OCI-LY1 (cell line): ENCODE measurements at regions not wholly inside any gene's neighbourhood (a gene's known extent, or its start where the extent isn't known, plus 50 kb on each side); places are given as distances from the start of the nearest gene placed in this dataset.
"Not testable (repeated sequence)": the region's sequence is repeated elsewhere in the genome, so short reads cannot be mapped to it uniquely, and the experiment has no call there.

Experiments
- CTCF ChIP-seq: fragments of 200-600 bp; sonication (generic), shearing (Covaris generic); IDR thresholded peaks from 2 replicates; pipeline ENCODE4 v1.5.1; 2017; ENCODE audit warnings: mild to moderate bottlenecking, antibody characterized with exemption, low read length, moderate library complexity, mixed read lengths
- EZH2 ChIP-seq: fragments of 200-600 bp; sonication (generic), shearing (Covaris generic); IDR thresholded peaks from 2 replicates; pipeline ENCODE4 v1.8.0; 2017; ENCODE audit warnings: borderline replicate concordance, mixed run types, mild to moderate bottlenecking, antibody characterized with exemption, low read length, moderate library complexity, mixed read lengths

- not testable (repeated sequence) for TF ChIP-seq CTCF, EZH2
Observed at GRCh38 chr9:65416948-65417347, 131.9 kb upstream of the FOXD4L5 start.
